HepG2 (cell line): ENCODE measurements at regions not wholly inside any gene's neighbourhood (a gene's known extent, or its start where the extent isn't known, plus 50 kb on each side); places are given as distances from the start of the nearest gene placed in this dataset.

ENCODE experiments used
- DPF2 ChIP-seq: sonication (generic); formaldehyde crosslinking; IDR thresholded peaks from 2 replicates; pipeline ENCODE4 v1.4.0; 2020; ENCODE audit warnings: mild to moderate bottlenecking, low read depth, missing genetic modification reagents, borderline replicate concordance
- SETDB1 ChIP-seq: sonication (generic); formaldehyde crosslinking; IDR thresholded peaks from 2 replicates; pipeline ENCODE4 v1.5.1; 2020; ENCODE audit warnings: missing genetic modification reagents, mild to moderate bottlenecking, borderline replicate concordance
- SKI ChIP-seq: fragments of 450-650 bp; IDR thresholded peaks from one replicate; pipeline ENCODE4 v1.6.1; 2018; ENCODE audit warnings: mild to moderate bottlenecking; ENCODE audit not compliant: partially characterized antibody
- ZNF136 ChIP-seq: sonication (generic); formaldehyde crosslinking; IDR thresholded peaks from 2 replicates; pipeline ENCODE4 v1.8.1; 2022; ENCODE audit warnings: low read depth, mild to moderate bottlenecking, moderate library complexity, missing genetic modification reagents
- ZNF329 ChIP-seq: sonication (generic); formaldehyde crosslinking; IDR thresholded peaks from 2 replicates; pipeline ENCODE4 v1.9.0; 2021; ENCODE audit warnings: low read depth, mild to moderate bottlenecking, missing genetic modification reagents
- ZNF441 ChIP-seq: sonication (generic); formaldehyde crosslinking; IDR thresholded peaks from 2 replicates; pipeline ENCODE4 v1.7.0; 2021; ENCODE audit warnings: missing genetic modification reagents, borderline replicate concordance
- ZNF672 ChIP-seq: sonication (generic); formaldehyde crosslinking; IDR thresholded peaks from 2 replicates; pipeline ENCODE4 v1.8.1; 2022; ENCODE audit warnings: missing genetic modification reagents
- TF ChIP-seq, protein P1 (sequence below): sonication (generic); formaldehyde crosslinking; IDR thresholded peaks from 2 replicates; pipeline ENCODE4 v1.5.0; 2020; ENCODE audit warnings: mild to moderate bottlenecking, missing genetic modification reagents, borderline replicate concordance
- TF ChIP-seq, protein P2 (sequence below): sonication (generic); formaldehyde crosslinking; IDR thresholded peaks from 2 replicates; pipeline ENCODE4 v1.4.0; 2020; ENCODE audit warnings: missing genetic modification reagents, borderline replicate concordance
- TF ChIP-seq, protein P3 (sequence below): sonication (generic); formaldehyde crosslinking; conservative IDR thresholded peaks from 2 replicates; pipeline ENCODE4 v1.4.0; 2020; ENCODE audit warnings: mild to moderate bottlenecking, missing genetic modification reagents, moderate library complexity

DNA sequence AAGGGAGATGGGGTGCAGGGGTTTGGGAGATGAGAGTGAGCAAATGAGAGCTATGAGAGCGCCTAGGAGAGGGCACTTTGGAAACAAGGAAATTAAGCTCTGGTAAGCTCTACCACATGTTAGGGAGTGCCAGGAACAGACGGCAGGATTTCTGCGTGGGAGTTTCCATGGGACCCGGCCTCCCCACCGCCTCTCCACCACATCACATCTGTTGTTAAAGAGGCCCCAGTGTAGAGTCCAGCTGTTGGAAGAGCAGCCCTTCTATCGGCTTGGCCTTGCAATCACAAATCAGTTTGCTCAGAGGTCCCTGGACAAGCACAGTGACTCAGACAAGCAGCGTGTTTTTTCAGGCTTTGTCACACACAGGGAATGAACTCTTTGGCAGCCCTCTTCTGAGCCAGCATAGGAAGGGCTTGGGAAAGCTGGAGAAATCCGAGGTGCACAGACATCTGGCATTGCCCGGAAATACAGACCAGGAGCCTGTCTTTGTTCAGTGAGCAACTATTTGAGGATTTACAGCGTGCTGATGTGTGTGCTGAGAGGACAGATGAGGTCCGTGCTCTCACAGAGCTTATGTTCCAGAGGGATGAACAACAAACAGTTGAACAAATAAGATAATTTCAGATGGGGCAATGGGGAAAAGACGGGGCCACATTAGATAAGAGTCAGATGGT lies 370.6 kb upstream of the PROK2 start (continued):
- TF ChIP-seq, protein P1, sequence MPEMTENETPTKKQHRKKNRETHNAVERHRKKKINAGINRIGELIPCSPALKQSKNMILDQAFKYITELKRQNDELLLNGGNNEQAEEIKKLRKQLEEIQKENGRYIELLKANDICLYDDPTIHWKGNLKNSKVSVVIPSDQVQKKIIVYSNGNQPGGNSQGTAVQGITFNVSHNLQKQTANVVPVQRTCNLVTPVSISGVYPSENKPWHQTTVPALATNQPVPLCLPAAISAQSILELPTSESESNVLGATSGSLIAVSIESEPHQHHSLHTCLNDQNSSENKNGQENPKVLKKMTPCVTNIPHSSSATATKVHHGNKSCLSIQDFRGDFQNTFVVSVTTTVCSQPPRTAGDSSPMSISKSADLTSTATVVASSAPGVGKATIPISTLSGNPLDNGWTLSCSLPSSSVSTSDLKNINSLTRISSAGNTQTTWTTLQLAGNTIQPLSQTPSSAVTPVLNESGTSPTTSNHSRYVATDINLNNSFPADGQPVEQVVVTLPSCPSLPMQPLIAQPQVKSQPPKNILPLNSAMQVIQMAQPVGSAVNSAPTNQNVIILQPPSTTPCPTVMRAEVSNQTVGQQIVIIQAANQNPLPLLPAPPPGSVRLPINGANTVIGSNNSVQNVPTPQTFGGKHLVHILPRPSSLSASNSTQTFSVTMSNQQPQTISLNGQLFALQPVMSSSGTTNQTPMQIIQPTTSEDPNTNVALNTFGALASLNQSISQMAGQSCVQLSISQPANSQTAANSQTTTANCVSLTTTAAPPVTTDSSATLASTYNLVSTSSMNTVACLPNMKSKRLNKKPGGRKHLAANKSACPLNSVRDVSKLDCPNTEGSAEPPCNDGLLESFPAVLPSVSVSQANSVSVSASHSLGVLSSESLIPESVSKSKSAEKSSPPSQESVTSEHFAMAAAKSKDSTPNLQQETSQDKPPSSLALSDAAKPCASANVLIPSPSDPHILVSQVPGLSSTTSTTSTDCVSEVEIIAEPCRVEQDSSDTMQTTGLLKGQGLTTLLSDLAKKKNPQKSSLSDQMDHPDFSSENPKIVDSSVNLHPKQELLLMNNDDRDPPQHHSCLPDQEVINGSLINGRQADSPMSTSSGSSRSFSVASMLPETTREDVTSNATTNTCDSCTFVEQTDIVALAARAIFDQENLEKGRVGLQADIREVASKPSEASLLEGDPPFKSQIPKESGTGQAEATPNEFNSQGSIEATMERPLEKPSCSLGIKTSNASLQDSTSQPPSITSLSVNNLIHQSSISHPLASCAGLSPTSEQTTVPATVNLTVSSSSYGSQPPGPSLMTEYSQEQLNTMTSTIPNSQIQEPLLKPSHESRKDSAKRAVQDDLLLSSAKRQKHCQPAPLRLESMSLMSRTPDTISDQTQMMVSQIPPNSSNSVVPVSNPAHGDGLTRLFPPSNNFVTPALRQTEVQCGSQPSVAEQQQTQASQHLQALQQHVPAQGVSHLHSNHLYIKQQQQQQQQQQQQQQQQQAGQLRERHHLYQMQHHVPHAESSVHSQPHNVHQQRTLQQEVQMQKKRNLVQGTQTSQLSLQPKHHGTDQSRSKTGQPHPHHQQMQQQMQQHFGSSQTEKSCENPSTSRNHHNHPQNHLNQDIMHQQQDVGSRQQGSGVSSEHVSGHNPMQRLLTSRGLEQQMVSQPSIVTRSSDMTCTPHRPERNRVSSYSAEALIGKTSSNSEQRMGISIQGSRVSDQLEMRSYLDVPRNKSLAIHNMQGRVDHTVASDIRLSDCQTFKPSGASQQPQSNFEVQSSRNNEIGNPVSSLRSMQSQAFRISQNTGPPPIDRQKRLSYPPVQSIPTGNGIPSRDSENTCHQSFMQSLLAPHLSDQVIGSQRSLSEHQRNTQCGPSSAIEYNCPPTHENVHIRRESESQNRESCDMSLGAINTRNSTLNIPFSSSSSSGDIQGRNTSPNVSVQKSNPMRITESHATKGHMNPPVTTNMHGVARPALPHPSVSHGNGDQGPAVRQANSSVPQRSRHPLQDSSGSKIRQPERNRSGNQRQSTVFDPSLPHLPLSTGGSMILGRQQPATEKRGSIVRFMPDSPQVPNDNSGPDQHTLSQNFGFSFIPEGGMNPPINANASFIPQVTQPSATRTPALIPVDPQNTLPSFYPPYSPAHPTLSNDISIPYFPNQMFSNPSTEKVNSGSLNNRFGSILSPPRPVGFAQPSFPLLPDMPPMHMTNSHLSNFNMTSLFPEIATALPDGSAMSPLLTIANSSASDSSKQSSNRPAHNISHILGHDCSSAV (CRISPR knock-in tag): no peak
- TF ChIP-seq ZNF672: no peak
- TF ChIP-seq, protein P2, sequence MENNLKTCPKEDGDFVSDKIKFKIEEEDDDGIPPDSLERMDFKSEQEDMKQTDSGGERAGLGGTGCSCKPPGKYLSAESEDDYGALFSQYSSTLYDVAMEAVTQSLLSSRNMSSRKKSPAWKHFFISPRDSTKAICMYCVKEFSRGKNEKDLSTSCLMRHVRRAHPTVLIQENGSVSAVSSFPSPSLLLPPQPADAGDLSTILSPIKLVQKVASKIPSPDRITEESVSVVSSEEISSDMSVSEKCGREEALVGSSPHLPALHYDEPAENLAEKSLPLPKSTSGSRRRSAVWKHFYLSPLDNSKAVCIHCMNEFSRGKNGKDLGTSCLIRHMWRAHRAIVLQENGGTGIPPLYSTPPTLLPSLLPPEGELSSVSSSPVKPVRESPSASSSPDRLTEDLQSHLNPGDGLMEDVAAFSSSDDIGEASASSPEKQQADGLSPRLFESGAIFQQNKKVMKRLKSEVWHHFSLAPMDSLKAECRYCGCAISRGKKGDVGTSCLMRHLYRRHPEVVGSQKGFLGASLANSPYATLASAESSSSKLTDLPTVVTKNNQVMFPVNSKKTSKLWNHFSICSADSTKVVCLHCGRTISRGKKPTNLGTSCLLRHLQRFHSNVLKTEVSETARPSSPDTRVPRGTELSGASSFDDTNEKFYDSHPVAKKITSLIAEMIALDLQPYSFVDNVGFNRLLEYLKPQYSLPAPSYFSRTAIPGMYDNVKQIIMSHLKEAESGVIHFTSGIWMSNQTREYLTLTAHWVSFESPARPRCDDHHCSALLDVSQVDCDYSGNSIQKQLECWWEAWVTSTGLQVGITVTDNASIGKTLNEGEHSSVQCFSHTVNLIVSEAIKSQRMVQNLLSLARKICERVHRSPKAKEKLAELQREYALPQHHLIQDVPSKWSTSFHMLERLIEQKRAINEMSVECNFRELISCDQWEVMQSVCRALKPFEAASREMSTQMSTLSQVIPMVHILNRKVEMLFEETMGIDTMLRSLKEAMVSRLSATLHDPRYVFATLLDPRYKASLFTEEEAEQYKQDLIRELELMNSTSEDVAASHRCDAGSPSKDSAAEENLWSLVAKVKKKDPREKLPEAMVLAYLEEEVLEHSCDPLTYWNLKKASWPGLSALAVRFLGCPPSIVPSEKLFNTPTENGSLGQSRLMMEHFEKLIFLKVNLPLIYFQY (CRISPR knock-in tag): no peak
- TF ChIP-seq ZNF441 (CRISPR knock-in tag): no peak
- TF ChIP-seq, protein P3, sequence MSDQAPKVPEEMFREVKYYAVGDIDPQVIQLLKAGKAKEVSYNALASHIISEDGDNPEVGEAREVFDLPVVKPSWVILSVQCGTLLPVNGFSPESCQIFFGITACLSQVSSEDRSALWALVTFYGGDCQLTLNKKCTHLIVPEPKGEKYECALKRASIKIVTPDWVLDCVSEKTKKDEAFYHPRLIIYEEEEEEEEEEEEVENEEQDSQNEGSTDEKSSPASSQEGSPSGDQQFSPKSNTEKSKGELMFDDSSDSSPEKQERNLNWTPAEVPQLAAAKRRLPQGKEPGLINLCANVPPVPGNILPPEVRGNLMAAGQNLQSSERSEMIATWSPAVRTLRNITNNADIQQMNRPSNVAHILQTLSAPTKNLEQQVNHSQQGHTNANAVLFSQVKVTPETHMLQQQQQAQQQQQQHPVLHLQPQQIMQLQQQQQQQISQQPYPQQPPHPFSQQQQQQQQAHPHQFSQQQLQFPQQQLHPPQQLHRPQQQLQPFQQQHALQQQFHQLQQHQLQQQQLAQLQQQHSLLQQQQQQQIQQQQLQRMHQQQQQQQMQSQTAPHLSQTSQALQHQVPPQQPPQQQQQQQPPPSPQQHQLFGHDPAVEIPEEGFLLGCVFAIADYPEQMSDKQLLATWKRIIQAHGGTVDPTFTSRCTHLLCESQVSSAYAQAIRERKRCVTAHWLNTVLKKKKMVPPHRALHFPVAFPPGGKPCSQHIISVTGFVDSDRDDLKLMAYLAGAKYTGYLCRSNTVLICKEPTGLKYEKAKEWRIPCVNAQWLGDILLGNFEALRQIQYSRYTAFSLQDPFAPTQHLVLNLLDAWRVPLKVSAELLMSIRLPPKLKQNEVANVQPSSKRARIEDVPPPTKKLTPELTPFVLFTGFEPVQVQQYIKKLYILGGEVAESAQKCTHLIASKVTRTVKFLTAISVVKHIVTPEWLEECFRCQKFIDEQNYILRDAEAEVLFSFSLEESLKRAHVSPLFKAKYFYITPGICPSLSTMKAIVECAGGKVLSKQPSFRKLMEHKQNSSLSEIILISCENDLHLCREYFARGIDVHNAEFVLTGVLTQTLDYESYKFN (CRISPR knock-in tag): peak; percentile 75
- TF ChIP-seq ZNF329 (CRISPR knock-in tag): no peak
- TF ChIP-seq DPF2: peak; percentile 20; the same call in 1 of the 2 replicates
- no peak for TF ChIP-seq ZNF136 (CRISPR knock-in tag)
- peak; percentile 29 for TF ChIP-seq SKI
- TF ChIP-seq SETDB1: no peak
